ENCODE measurements at regions not wholly inside any gene's neighbourhood (a gene's known extent, or its start where the extent isn't known, plus 50 kb on each side); places are given as distances from the start of the nearest gene placed in this dataset.

GRCh38 chr2:215770668-215771067 is 242.7 kb downstream of the MREG start (continued):
- TF ChIP-seq SKIL (IDR thresholded peaks at IDR 0.05; ENCODE audit: low read depth, poor library complexity, severe bottlenecking) (no peak), DPF2 (IDR thresholded peaks at IDR 0.05) (no peak), LARP7 (IDR thresholded peaks at IDR 0.05) (no peak)

- H4K20me1 ChIP-seq (ENCODE audit: control insufficient read depth, insufficient read depth): no peaks in the 10 kb centered on the region
- ChIA-PET POLR2A (no interaction called here), RAD21 (ENCODE audit: unreplicated experiment) (no interaction called here), SMC1A (ENCODE audit: uncharacterized antibody, unreplicated experiment) (interaction anchor here (0.6 to 1.1 kb wide), 2 partner anchors 39 to 53 kb away, joined by 3 read pairs; no protein-coding TSS in a partner anchor), CTCF (no interaction called here)
- no peak for ATAC-seq
- H3K4me1 ChIP-seq (ENCODE audit: control insufficient read depth, insufficient read depth, low read length): no peaks in the 10 kb centered on the region
- H3K27me3 ChIP-seq (replicated peaks in 1 of 2; ENCODE audit: control insufficient read depth in 2 of 2, insufficient read depth in 2 of 2, low read length in 1 of 2): 0 out of 4 replicates have a peak, but pooled peaks cover 0 to 5% of the 10 kb centered on the region in 2 experiments
- no peak overlapping the region for H3K4me2 ChIP-seq (ENCODE audit: control insufficient read depth, insufficient read depth)
- intact Hi-C loops (cut with micrococcal nuclease; ENCODE audit: unreplicated experiment): no loop called here
- H3K27ac ChIP-seq (ENCODE audit: control insufficient read depth, insufficient read depth): no peak overlapping the region
- BruUV-seq (replicated peaks): no TSS peak
- no peak overlapping the region for H3K9ac ChIP-seq (ENCODE audit: control insufficient read depth, insufficient read depth, low read length)
- H3K4me3 ChIP-seq: no peak overlapping the region
- 40% methylated on average over 2 of the region's 2 CpGs for whole genome bisulfite sequencing (ENCODE audit: insufficient coverage, insufficient replicate concordance, low lambda C conversion rate, missing lambda C conversion rate)
- no peaks in the 10 kb centered on the region for H3K79me2 ChIP-seq (ENCODE audit: control insufficient read depth, insufficient read depth, low read length)
- FAIRE-seq: no peak
- no peak for TF ChIP-seq TCF7 (IDR thresholded peaks at IDR 0.05; ENCODE audit: borderline replicate concordance)
- TF ChIP-seq NBN (IDR thresholded peaks at IDR 0.05): no peak
- TF ChIP-seq NR2C1 (IDR thresholded peaks at IDR 0.05): no peak
- no peak for TF ChIP-seq FOS (IDR thresholded peaks at IDR 0.05; ENCODE audit: borderline replicate concordance, extremely low read depth, insufficient read length)
- DNase-seq (ENCODE audit: low read depth, low spot score): no peak
- in situ Hi-C loops (cut with MboI): no loop called here
- no peaks in the 10 kb centered on the region for H3K9me3 ChIP-seq (replicated peaks; ENCODE audit: control insufficient read depth, insufficient read depth, low read length)
- no peak overlapping the region for H2AFZ ChIP-seq (ENCODE audit: control insufficient read depth, low read depth, low read length)
- H3K36me3 ChIP-seq (ENCODE audit: control insufficient read depth in 2 of 2, insufficient read depth in 2 of 2, low read length in 1 of 2): no peaks in the 10 kb centered on the region
Measured at GRCh38 chr2:215769246-215769645, 244.1 kb downstream of the MREG start.
